ENCODE measurements at regions not wholly inside any gene's neighbourhood (a gene's known extent, or its start where the extent isn't known, plus 50 kb on each side); places are given as distances from the start of the nearest gene placed in this dataset.

DNA sequence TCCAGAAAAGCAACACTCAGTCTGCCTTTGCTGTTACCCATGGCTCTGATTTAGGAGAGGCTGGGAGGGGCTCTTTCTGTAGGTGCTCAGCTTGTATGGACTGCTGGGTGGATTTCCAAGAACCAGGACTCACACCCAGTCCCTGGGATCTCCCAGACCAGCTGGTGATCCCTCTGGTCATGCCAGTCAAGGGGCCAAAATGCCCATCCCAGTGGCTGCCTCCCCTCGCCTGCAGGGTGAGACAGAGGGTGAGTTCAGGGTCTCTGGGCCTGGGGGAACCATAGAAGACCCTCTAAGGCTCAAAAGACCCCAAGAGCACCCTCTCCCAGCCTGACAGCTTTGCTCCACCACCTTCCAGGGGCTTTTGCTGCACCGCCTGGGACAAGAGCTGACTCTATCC, 78.6 kb upstream of the MYL2 start:
- Histone ChIP-seq H3K36me3 (no peaks in the 10 kb centered on the region), H3K4me3 (no peak overlapping the region), H3K27me3 (peaks cover 0 to 3% of the 10 kb centered on the region in 2 donors), H3K27ac (no peak overlapping the region), H3K9me3 (peaks cover 2 to 35% of the 10 kb centered on the region in 2 donors), H3K4me1 (no peaks in the 10 kb centered on the region)
- TF ChIP-seq, protein P1, sequence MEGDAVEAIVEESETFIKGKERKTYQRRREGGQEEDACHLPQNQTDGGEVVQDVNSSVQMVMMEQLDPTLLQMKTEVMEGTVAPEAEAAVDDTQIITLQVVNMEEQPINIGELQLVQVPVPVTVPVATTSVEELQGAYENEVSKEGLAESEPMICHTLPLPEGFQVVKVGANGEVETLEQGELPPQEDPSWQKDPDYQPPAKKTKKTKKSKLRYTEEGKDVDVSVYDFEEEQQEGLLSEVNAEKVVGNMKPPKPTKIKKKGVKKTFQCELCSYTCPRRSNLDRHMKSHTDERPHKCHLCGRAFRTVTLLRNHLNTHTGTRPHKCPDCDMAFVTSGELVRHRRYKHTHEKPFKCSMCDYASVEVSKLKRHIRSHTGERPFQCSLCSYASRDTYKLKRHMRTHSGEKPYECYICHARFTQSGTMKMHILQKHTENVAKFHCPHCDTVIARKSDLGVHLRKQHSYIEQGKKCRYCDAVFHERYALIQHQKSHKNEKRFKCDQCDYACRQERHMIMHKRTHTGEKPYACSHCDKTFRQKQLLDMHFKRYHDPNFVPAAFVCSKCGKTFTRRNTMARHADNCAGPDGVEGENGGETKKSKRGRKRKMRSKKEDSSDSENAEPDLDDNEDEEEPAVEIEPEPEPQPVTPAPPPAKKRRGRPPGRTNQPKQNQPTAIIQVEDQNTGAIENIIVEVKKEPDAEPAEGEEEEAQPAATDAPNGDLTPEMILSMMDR (IDR thresholded peaks at IDR 0.05): no peak
- intact Hi-C loops (cut with DNase I): no loop called here
- ATAC-seq (no peak), DNase-seq (no peak)

DNA sequence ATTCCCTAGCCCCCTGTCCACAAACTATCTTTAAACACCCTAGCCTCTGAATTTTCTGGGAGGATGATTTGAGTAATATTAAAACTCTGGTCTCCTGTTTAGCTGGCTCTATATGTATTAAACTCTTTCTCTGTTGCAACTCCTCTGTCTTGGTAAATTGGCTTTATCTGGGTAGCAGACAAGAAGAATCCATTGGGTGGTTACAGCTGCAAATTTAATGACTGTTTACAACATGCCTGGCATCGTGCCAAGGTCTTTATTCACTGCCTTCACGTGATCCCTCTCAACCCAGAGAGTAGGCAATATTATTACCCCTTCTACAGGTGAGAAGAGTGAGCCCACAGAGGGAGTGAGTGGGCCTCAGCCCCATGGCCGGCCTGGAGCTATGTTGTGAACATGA, 77.8 kb upstream of the MYL2 start:
- ATAC-seq: no peak
- no peak for DNase-seq
- TF ChIP-seq, protein P1 (IDR thresholded peaks at IDR 0.05): no peak

DNA sequence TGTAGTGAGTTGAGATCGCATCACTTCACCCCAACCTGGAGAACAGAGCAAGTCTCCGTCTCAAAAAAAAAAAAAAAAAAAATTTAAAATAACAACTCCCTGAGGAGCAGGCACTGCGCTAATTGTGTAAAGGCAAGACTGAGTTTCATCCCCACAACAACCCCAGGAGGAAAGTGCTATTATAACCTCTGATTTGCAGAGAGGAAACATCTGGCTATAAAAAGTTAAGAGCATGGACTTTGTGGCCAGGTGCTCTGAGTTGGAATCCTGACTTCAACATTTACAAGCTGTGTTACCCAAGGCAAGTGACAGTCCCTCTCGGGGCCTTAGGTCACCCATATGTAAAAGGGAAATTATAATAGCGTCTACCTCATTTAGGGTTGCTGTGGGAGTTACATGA, 76.0 kb upstream of the MYL2 start:
- H3K36me3 ChIP-seq: no peaks in the 10 kb centered on the region
- no peak overlapping the region for H3K27ac ChIP-seq
- H3K4me1 ChIP-seq: no peaks in the 10 kb centered on the region
- H3K9me3 ChIP-seq: peaks cover 2 to 35% of the 10 kb centered on the region in 2 donors
- peaks cover 0 to 25% of the 10 kb centered on the region in 2 donors for H3K27me3 ChIP-seq
- DNase-seq (no peak), ATAC-seq (no peak)
- TF ChIP-seq, protein P1 (IDR thresholded peaks at IDR 0.05): no peak
- H3K4me3 ChIP-seq: no peak overlapping the region
- intact Hi-C loops (cut with DNase I): no loop called here

More for the DNA sequence above, 77.8 kb upstream of the MYL2 start:
- Histone ChIP-seq H3K27me3 (peaks cover 0 to 7% of the 10 kb centered on the region in 2 donors), H3K4me1 (no peaks in the 10 kb centered on the region), H3K36me3 (no peaks in the 10 kb centered on the region), H3K4me3 (no peak overlapping the region), H3K9me3 (peaks cover 2 to 35% of the 10 kb centered on the region in 2 donors), H3K27ac (no peak overlapping the region)
- intact Hi-C loops (cut with DNase I): no loop called here

DNA sequence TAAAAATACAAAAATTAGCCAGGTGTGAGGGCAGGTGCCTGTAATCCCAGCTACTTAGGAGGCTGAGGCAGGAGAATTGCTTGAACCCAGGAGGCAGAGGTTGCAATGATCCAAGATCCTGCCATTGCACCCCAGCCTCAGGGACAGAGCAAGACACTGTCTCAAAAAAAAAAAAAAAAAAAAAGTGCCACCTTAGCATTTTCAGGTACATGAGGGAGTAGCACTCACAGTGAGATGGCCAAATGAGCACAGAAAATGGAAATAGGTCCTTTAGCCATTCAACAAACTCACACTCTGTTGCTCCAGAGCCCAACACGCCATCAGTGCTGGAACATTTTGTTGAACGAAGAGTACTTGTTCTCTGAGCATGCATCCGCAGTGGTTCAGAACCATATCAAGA, 75.2 kb upstream of the MYL2 start:
- ATAC-seq: no peak
- TF ChIP-seq, protein P1 (IDR thresholded peaks at IDR 0.05): no peak

DNA sequence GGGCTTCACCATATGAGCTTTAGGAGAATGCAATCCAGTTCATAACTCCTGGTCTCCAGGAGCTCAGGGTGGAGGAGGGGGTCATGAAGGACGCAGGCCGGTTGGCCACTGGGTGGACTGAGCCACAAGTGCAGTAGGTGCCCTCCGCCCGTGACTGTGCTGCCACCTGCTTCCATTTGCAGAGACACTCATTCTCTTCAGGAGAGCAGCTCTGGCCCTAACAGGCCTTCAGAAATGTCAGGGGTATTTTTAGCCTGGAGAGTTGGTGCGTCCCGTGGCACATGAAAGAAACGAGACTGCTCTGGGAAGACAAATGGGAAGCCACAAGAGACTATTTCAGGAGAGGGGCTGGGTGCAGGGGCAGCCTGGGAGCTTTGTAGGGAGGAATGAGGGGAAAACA, 74.6 kb upstream of the MYL2 start:
- Histone ChIP-seq H3K36me3 (no peaks in the 10 kb centered on the region), H3K9me3 (peaks cover 2 to 32% of the 10 kb centered on the region in 2 donors), H3K4me3 (no peak overlapping the region), H3K27ac (no peak overlapping the region), H3K27me3 (peaks cover 0 to 37% of the 10 kb centered on the region in 2 donors), H3K4me1 (no peaks in the 10 kb centered on the region)
- DNase-seq (no peak), ATAC-seq (no peak)
- TF ChIP-seq, protein P1 (IDR thresholded peaks at IDR 0.05): no peak
- intact Hi-C loops (cut with DNase I): no loop called here

More for the DNA sequence above, 75.2 kb upstream of the MYL2 start:
- peaks cover 2 to 35% of the 10 kb centered on the region in 2 donors for H3K9me3 ChIP-seq
- H3K27me3 ChIP-seq: peaks cover 0 to 31% of the 10 kb centered on the region in 2 donors
- no peaks in the 10 kb centered on the region for H3K36me3 ChIP-seq
- no peak overlapping the region for H3K27ac ChIP-seq
- DNase-seq: no peak
- intact Hi-C loops (cut with DNase I): no loop called here
- no peak overlapping the region for H3K4me3 ChIP-seq
- no peaks in the 10 kb centered on the region for H3K4me1 ChIP-seq
